Smooth muscle cell (in vitro differentiated cells): ENCODE measurements at regions not wholly inside any gene's neighbourhood (a gene's known extent, or its start where the extent isn't known, plus 50 kb on each side); places are given as distances from the start of the nearest gene placed in this dataset.

Experiments used
- DNase-seq: peaks from one replicate; lab custom pipeline; 2025; ENCODE audit not compliant: unreplicated experiment; lab: John Stamatoyannopoulos, UW
- H2AFZ ChIP-seq: fragments of 200-600 bp; sonication (generic); 2 replicates; pipeline ENCODE4 v1.6.0; 2016; ENCODE audit warnings: antibody characterized with exemption, low read depth, mild to moderate bottlenecking
- H3F3A ChIP-seq: fragments of 200-600 bp; sonication (generic); 2 replicates; pipeline ENCODE4 v1.6.0; 2017; ENCODE audit warnings: antibody characterized with exemption, low read depth
- H3K27ac ChIP-seq: fragments of 200-600 bp; sonication (generic); 2 replicates; pipeline ENCODE4 v1.5.1; 2016; ENCODE audit warnings: low read depth, mild to moderate bottlenecking
- H3K27me3 ChIP-seq: fragments of 200-600 bp; sonication (generic); 2 replicates; pipeline ENCODE4 v1.6.1; 2016; ENCODE audit warnings: low read depth, mild to moderate bottlenecking
- H3K36me3 ChIP-seq: fragments of 200-600 bp; sonication (generic); 2 replicates; pipeline ENCODE4 v1.5.1; 2016; ENCODE audit warnings: low read depth
- H3K4me1 ChIP-seq: fragments of 200-600 bp; sonication (generic); 2 replicates; pipeline ENCODE4 v1.5.1; 2016; ENCODE audit warnings: low read depth
- H3K4me2 ChIP-seq: fragments of 200-600 bp; sonication (generic); 2 replicates; pipeline ENCODE4 v1.6.0; 2016; ENCODE audit warnings: mild to moderate bottlenecking
- H3K4me3 ChIP-seq: fragments of 200-600 bp; sonication (generic); 2 replicates; pipeline ENCODE4 v1.5.1; 2016; ENCODE audit warnings: mild to moderate bottlenecking
- H3K79me2 ChIP-seq: fragments of 200-600 bp; sonication (generic); 2 replicates; pipeline ENCODE4 v1.6.0; 2016; ENCODE audit warnings: low read depth, mild to moderate bottlenecking
- H3K9ac ChIP-seq: fragments of 200-600 bp; sonication (generic); 2 replicates; pipeline ENCODE4 v1.6.0; 2016; ENCODE audit warnings: low read depth
- H3K9me3 ChIP-seq: fragments of 200-600 bp; sonication (generic); replicated peaks from 2 replicates; pipeline ENCODE4 v1.5.1; 2016; ENCODE audit warnings: low read depth
- H4K20me1 ChIP-seq: fragments of 200-600 bp; sonication (generic); 2 replicates; pipeline ENCODE4 v1.6.0; 2016; ENCODE audit warnings: low read depth
- CTCF ChIP-seq: fragments of 200-600 bp; sonication (generic); IDR thresholded peaks from 2 replicates; pipeline ENCODE4 v1.5.1; 2017; ENCODE audit warnings: borderline replicate concordance, mild to moderate bottlenecking, antibody characterized with exemption; ENCODE audit not compliant: insufficient read depth, poor library complexity, severe bottlenecking
- WGBS: methylation state at CpG from one replicate; pipeline ENCODE4 v1.1.7; 2016; ENCODE audit warnings: low lambda C conversion rate; 5-methylcytosine and 5-hydroxymethylcytosine counted together

GRCh38 chr11:81421251-81421860 lies 1312.3 kb downstream of the FAM181B start:
- WGBS = 16% methylated on average over 18 of the region's 18 CpGs

GRCh38 chr11:81420668-81421250 lies 1312.9 kb downstream of the FAM181B start:
- no peaks in the 10 kb centered on the region for H3K27me3 ChIP-seq
- TF ChIP-seq CTCF = no peak
- 48% methylated on average over 3 of the region's 3 CpGs for WGBS

More at GRCh38 chr11:81421251-81421860, 1312.3 kb downstream of the FAM181B start:
- DNase-seq = no peak
- Histone ChIP-seq H3K9me3 (no peaks in the 10 kb centered on the region), H3K36me3 (no peaks in the 10 kb centered on the region), H4K20me1 (no peaks in the 10 kb centered on the region), H3K9ac (no peak overlapping the region), H3K27ac (no peak overlapping the region), H3K4me1 (no peaks in the 10 kb centered on the region), H3K4me3 (no peak overlapping the region), H3F3A (no peaks in the 10 kb centered on the region), H3K4me2 (peak overlapping the region; percentile 77), H3K79me2 (no peaks in the 10 kb centered on the region), H3K27me3 (no peaks in the 10 kb centered on the region), H2AFZ (peak overlapping the region; percentile 51)
- TF ChIP-seq CTCF = no peak

GRCh38 chr11:81397316-81397715 lies 1336.3 kb downstream of the FAM181B start:
- TF ChIP-seq CTCF = no peak

More at GRCh38 chr11:81420668-81421250, 1312.9 kb downstream of the FAM181B start:
- Histone ChIP-seq H3K36me3 (no peaks in the 10 kb centered on the region), H3K27ac (no peak overlapping the region), H3K4me2 (no peak overlapping the region), H3F3A (no peaks in the 10 kb centered on the region), H3K79me2 (no peaks in the 10 kb centered on the region), H3K9me3 (no peaks in the 10 kb centered on the region), H3K9ac (no peak overlapping the region), H2AFZ (no peak overlapping the region), H3K4me3 (no peak overlapping the region), H4K20me1 (no peaks in the 10 kb centered on the region), H3K4me1 (no peaks in the 10 kb centered on the region)
- no peak for DNase-seq

GRCh38 chr11:81394311-81394710 lies 1339.4 kb downstream of the FAM181B start:
- no peak for TF ChIP-seq CTCF
- Histone ChIP-seq H4K20me1 (no peaks in the 10 kb centered on the region), H3K36me3 (no peaks in the 10 kb centered on the region), H3K27me3 (peaks cover 10% of the 10 kb centered on the region), H3K27ac (no peak overlapping the region), H3K4me3 (no peak overlapping the region), H2AFZ (no peak overlapping the region), H3K9me3 (no peaks in the 10 kb centered on the region), H3K79me2 (no peaks in the 10 kb centered on the region), H3F3A (no peaks in the 10 kb centered on the region), H3K4me2 (no peak overlapping the region), H3K4me1 (no peaks in the 10 kb centered on the region), H3K9ac (no peak overlapping the region)
- 52% methylated on average over 2 of the region's 2 CpGs for WGBS
- no peak for DNase-seq

More at GRCh38 chr11:81397316-81397715, 1336.3 kb downstream of the FAM181B start:
- 82% methylated on average over 2 of the region's 2 CpGs for WGBS
- Histone ChIP-seq H3K36me3 (no peaks in the 10 kb centered on the region), H3K9ac (no peak overlapping the region), H3K27me3 (peaks cover 6% of the 10 kb centered on the region), H4K20me1 (no peaks in the 10 kb centered on the region), H3K4me2 (no peak overlapping the region), H3F3A (no peaks in the 10 kb centered on the region), H3K4me3 (no peak overlapping the region), H3K79me2 (no peaks in the 10 kb centered on the region), H3K4me1 (no peaks in the 10 kb centered on the region), H2AFZ (no peak overlapping the region), H3K9me3 (no peaks in the 10 kb centered on the region), H3K27ac (no peak overlapping the region)
- DNase-seq = no peak
